ENCODE measurements at regions not wholly inside any gene's neighbourhood (a gene's known extent, or its start where the extent isn't known, plus 50 kb on each side); places are given as distances from the start of the nearest gene placed in this dataset.
"Not testable (repeated sequence)": the region's sequence is repeated elsewhere in the genome, so short reads cannot be mapped to it uniquely, and the experiment has no call there.

DNA sequence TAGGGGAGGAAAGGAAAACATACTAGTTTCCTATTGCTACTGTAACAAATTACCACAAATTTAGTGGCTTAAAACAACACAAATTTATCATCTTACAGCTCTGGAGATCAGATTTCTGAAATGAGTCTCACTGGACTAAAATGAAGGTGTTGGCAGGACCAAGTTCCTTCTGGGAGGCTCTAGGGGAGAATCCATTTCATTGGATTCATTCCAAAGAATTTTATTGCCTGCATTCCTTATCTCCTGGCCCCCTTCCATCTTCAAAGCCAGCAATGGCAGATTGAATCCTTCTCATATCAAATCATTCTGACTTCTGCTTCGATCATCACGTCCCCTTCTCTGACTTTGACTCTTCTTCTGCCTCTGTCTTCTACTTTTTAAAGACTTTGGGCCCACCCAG is 250.9 kb downstream of the IRS1 start:
- no peak overlapping the region for H3K4me2 ChIP-seq
- no peaks in the 10 kb centered on the region for H3K4me1 ChIP-seq
- no peak overlapping the region for H3K9ac ChIP-seq
- H3K27ac ChIP-seq: no peak overlapping the region
- no peaks in the 10 kb centered on the region for H3K36me3 ChIP-seq
- H3K4me3 ChIP-seq: no peak overlapping the region
- no peaks in the 10 kb centered on the region for H4K20me1 ChIP-seq
- no peaks in the 10 kb centered on the region for H3K27me3 ChIP-seq
- H3K9me3 ChIP-seq: no peaks in the 10 kb centered on the region
- TF ChIP-seq Cebpa-rat (IDR thresholded peaks at IDR 0.05): no peak

DNA sequence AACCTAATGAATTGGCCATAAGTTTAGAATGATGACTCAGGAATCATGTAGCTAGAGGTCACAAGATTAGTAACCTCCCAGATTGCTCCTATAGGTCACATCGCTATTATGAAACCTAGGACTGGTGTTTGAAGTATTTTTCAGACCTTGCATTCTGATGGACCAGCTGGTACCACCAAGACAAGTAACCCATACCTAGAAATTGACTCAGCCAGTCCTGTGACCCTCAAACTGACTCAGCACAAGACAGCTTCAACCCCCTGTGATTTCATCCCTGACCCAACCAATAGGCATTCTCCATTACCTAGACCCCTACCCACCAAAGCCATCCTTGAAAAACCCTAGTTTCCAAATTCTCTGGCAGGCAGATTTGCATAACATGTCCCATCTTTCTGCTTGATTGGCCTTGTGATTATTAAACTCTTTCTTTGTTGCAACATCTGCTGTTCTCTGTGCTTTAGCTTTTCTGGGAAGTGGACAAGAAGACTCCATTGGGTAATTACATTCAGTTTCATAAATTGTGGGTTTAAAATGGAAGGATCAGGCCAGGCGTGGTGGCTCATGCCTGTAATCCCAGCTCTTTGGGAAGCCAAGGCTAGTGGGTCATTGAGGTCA is 254.9 kb downstream of the IRS1 start:
- no peak overlapping the region for H3K4me3 ChIP-seq
- H3K4me1 ChIP-seq: no peaks in the 10 kb centered on the region
- no peak overlapping the region for H3K9ac ChIP-seq
- no peak overlapping the region for H3K27ac ChIP-seq
- no peaks in the 10 kb centered on the region for H3K9me3 ChIP-seq
- no peak overlapping the region for H3K4me2 ChIP-seq
- H3K36me3 ChIP-seq: no peaks in the 10 kb centered on the region
- no peaks in the 10 kb centered on the region for H3K27me3 ChIP-seq
- TF ChIP-seq Cebpa-rat (IDR thresholded peaks at IDR 0.05): no peak
- H4K20me1 ChIP-seq: no peaks in the 10 kb centered on the region

DNA sequence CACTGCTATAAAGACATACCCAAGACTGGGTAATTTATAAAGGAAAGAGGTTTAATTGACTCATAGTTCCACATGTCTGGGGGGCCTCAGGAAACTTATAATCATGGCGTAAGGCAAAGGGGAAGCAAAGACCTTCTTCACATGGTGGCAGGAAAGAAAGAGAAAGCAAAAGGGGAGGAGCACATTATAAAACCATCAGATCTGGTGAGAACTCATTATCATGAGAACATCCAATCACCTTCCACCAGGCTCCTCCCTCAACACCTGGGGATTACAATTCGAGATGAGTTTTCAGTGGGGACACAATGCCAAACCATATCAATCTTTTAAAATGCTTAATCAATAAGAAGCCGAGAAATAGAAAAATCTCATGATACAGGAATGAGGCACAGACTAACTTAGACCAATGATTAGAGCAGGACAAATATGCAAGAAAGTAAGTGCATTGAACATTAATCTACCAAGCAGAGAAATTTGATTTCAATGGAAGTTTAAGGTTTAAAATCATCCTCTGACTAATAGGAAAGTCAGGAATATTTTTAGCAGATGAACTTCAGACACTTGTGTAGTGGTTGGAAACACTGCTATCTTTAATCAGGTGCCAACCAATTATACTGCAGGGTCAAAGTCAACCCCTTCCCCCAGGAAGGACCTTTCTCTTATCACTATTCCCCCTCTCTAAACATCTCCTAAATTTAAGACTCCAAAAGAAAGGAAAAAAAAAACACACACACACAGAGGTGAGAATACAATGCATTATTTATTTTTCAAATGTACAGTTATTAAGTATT is 259.2 kb downstream of the IRS1 start:
- TF ChIP-seq Cebpa-rat (IDR thresholded peaks at IDR 0.05): no peak
- H3K9me3 ChIP-seq: no peaks in the 10 kb centered on the region
- no peaks in the 10 kb centered on the region for H3K36me3 ChIP-seq
- peaks cover 1% of the 10 kb centered on the region; the same call in 1 of the 2 replicates for H3K4me1 ChIP-seq
- H3K4me3 ChIP-seq: no peak overlapping the region
- H3K27me3 ChIP-seq: no peaks in the 10 kb centered on the region
- no peak overlapping the region for H3K9ac ChIP-seq
- H4K20me1 ChIP-seq: no peaks in the 10 kb centered on the region
- no peak overlapping the region for H3K27ac ChIP-seq
- no peak overlapping the region for H3K4me2 ChIP-seq

DNA sequence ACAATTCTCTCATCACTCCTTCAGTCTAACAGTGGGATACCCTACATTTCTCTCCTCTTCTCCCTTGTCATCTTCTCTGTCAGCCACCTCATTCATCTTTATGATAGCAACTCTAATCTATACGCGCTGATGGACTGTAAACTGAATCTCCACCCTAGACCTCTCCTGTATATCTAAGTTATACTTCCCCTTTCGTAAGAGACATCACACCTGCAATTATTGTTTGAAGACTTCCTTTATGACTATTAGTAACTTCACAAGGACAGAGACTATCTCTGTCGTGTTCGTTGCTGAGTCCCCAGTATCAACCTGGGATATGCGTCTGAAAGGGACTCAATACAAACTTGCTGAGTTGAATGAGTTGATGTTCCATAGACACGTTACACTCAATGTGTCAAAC is 263.2 kb downstream of the IRS1 start:
- H3K27me3 ChIP-seq: no peaks in the 10 kb centered on the region
- H3K9me3 ChIP-seq: no peaks in the 10 kb centered on the region
- no peak overlapping the region for H3K27ac ChIP-seq
- TF ChIP-seq Cebpa-rat (IDR thresholded peaks at IDR 0.05): no peak
- H4K20me1 ChIP-seq: no peaks in the 10 kb centered on the region
- peaks cover 6% of the 10 kb centered on the region; the same call in 1 of the 2 replicates for H3K4me1 ChIP-seq
- H3K4me3 ChIP-seq: no peak overlapping the region
- H3K4me2 ChIP-seq: no peak overlapping the region
- H3K9ac ChIP-seq: no peak overlapping the region
- no peaks in the 10 kb centered on the region for H3K36me3 ChIP-seq

DNA sequence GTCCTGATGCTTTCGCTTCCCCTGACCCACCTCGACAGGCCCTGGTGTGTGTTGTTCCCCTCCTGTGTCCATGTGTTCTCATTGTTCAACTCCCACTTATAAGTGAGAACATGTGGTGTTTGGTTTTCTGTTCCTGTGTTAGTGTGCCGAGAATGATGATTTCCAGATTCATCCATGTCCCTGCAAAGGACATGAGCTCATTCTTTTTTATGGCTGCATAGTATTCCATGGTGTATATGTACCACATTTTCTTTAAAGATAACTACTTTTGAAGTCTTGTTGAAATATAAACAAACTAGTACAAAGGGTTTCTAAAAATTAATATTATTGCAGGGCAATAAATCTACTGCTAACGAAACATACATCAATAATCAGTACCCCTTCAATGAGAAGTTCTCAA is 266.6 kb downstream of the IRS1 start:
- not testable (repeated sequence) for H3K36me3 ChIP-seq, H3K27me3 ChIP-seq, H3K4me3 ChIP-seq, H3K27ac ChIP-seq, H4K20me1 ChIP-seq, H3K9me3 ChIP-seq, H3K4me2 ChIP-seq, H3K4me1 ChIP-seq, H3K9ac ChIP-seq

DNA sequence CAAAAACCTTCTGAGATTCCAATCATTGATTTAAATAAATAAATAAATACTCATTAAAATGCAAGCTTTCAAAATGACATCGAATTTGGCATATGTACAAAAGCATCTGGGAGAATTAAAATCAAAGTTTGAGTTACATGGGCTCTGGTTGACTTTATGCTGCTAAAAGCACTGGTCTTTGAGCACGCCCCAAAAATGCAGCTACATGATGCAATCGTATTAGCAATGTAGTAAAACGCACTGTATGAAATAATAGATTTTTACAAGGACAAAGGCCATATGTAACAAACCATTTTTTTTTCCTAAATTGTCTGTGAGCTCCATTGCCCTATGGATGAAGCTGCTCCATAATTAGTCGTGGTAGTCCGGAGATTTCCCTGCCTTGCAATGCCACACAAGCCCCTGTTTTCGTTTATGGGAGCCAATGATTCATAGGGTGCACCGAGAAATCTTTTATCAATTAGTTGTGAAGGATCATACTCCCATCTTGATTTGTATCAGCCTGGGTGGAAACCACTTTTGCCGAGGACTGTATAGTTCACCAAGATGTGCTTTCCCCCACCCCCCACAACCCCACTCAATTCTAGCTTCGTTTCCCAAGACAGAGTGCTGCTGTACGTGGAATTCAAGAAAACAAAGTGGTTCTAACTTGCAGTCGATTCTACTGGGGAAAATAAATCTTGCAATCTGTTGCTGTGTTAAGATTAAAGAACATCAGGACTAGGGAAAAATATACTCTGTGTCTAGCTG is 268.4 kb downstream of the IRS1 start:
- H3K4me2 ChIP-seq: no peak overlapping the region
- no peaks in the 10 kb centered on the region for H3K9me3 ChIP-seq
- no peak for TF ChIP-seq Cebpa-rat (IDR thresholded peaks at IDR 0.05)
- H3K4me1 ChIP-seq: peaks cover 6% of the 10 kb centered on the region; the same call in 1 of the 2 replicates
- no peak overlapping the region for H3K4me3 ChIP-seq
- no peak overlapping the region for H3K9ac ChIP-seq
- H3K27ac ChIP-seq: no peak overlapping the region
- no peaks in the 10 kb centered on the region for H3K27me3 ChIP-seq
- H4K20me1 ChIP-seq: no peaks in the 10 kb centered on the region
- no peaks in the 10 kb centered on the region for H3K36me3 ChIP-seq

DNA sequence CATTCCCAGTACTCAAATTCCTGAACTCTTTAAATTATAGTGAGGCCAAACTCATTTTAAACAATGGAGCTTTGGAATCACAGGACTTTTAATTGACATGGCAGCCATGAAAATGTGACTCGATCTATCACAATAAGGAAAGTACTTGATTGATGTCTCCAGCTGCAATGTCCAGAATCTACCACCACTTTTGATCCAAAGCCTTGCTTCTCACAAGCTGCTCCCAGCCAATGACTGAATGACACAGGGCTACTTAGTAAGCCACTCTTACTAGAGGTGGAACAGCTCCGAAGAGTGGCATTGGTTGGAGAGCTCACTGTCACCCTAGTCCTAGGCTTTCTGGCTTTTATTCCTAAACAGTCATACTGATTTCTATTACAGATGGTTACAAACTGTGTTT is 270.1 kb downstream of the IRS1 start:
- Histone ChIP-seq H3K9me3 (no peaks in the 10 kb centered on the region), H3K27ac (no peak overlapping the region), H4K20me1 (no peaks in the 10 kb centered on the region), H3K4me3 (no peak overlapping the region), H3K9ac (no peak overlapping the region), H3K36me3 (no peaks in the 10 kb centered on the region), H3K4me1 (no peaks in the 10 kb centered on the region), H3K27me3 (no peaks in the 10 kb centered on the region), H3K4me2 (no peak overlapping the region)
- no peak for TF ChIP-seq Cebpa-rat (IDR thresholded peaks at IDR 0.05)

DNA sequence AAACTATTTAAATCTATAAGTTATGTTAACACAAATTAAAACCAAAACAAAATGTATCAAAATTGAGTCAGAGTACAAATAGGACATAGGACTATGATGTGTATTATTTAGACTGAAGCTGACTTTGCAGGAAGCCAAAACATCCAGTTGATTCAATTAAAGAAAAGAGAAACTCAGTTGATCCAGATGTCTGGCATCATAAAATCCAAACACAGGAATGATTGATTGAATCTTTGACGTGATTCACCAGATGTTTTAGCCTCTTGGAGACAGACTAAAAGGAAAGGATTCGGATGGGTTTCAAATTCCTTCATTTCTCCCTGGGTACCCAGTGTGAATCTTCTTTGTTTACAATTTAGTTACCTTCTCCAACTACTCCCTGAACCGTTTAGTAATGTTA is 272.9 kb downstream of the IRS1 start:
- TF ChIP-seq Cebpa-rat (IDR thresholded peaks at IDR 0.05): no peak
- Histone ChIP-seq H3K9ac (no peak overlapping the region), H3K9me3 (no peaks in the 10 kb centered on the region), H4K20me1 (no peaks in the 10 kb centered on the region), H3K4me2 (no peak overlapping the region), H3K4me3 (no peak overlapping the region), H3K4me1 (no peaks in the 10 kb centered on the region), H3K27me3 (no peaks in the 10 kb centered on the region), H3K36me3 (no peaks in the 10 kb centered on the region), H3K27ac (no peak overlapping the region)

DNA sequence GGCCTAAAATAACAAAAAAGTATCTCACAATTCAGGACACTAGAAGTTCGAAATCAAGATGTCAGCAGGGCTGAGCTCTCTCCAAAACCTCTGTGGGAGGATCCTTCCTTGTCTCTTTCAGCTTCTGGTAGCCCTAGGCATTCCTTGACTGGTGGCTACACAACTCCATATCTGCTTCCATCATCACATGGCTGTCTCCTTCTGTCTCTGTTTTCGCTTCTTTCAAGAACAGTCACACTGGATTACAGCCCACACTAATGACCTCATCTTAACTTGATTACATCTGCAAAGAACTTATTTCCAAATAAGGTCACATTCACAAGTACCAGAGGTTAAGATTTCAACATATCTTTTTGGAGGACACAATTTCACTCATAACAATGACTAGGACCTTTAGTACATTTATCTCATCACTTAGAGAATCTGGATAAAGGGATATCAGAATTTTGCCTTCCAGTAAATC is 275.2 kb downstream of the IRS1 start:
- no peak overlapping the region for H3K27ac ChIP-seq
- TF ChIP-seq Cebpa-rat (IDR thresholded peaks at IDR 0.05): no peak

DNA sequence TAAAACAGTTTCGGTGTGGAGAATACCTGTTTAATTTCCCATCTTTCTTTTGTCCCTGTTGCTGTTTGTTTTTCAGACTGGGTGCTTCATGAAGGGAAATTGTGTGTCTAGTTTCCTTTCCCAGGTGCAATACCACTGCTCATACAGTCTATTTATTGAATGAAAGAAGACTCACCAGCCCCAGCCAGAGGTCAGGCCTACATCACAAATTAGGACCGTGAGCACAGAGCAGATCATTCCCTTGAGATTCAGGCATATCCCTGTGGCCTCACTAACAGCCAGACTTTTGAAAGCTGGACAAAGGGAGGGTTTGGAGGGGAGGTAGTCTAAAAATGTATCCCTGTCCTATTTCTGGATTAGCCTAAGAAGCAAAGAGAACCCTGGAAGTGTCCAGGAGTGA is 278.9 kb downstream of the IRS1 start:
- Histone ChIP-seq H3K27me3 (no peaks in the 10 kb centered on the region), H3K4me1 (no peaks in the 10 kb centered on the region), H4K20me1 (no peaks in the 10 kb centered on the region), H3K4me3 (no peak overlapping the region), H3K36me3 (no peaks in the 10 kb centered on the region), H3K9me3 (peaks cover 5% of the 10 kb centered on the region; the same call in 1 of the 2 replicates), H3K27ac (no peak overlapping the region), H3K4me2 (no peak overlapping the region), H3K9ac (no peak overlapping the region)
- no peak for TF ChIP-seq Cebpa-rat (IDR thresholded peaks at IDR 0.05)

More for the DNA sequence above, 275.2 kb downstream of the IRS1 start:
- H3K4me1 ChIP-seq: no peaks in the 10 kb centered on the region
- no peaks in the 10 kb centered on the region for H3K27me3 ChIP-seq
- H3K36me3 ChIP-seq: no peaks in the 10 kb centered on the region
- H3K4me2 ChIP-seq: no peak overlapping the region
- H4K20me1 ChIP-seq: no peaks in the 10 kb centered on the region
- H3K9ac ChIP-seq: no peak overlapping the region
- no peak overlapping the region for H3K4me3 ChIP-seq
- H3K9me3 ChIP-seq: 0 out of 2 replicates have a peak, but pooled peaks cover 5% of the 10 kb centered on the region
